IMR-90 (cell line): ENCODE measurements at regions not wholly inside any gene's neighbourhood (a gene's known extent, or its start where the extent isn't known, plus 50 kb on each side); places are given as distances from the start of the nearest gene placed in this dataset.

ENCODE experiments used
- ATAC-seq: fragments of 200-7000 bp; cut with Tn5 transposase; 2 replicates; pipeline ENCODE4 v1.9.1; 2020; ENCODE audit warnings: low read depth, mild to moderate bottlenecking, moderate library complexity
- BruUV-seq: library from RNA; stranded (reverse); fragments of 400-500 nt; replicated peaks from 2 replicates; lab custom pipeline; 2021; lab: Mats Ljungman, UMichigan
- CTCF ChIA-PET: fragments of 300-600 bp; formaldehyde crosslinking; extraction: SDS; loops from one replicate; lab custom pipeline; 2021; ENCODE audit warnings: antibody characterized with exemption; lab: Yijun Ruan, JAX
- POLR2A ChIA-PET: fragments of 300-600 bp; sonication (Branson Sonifier 250); formaldehyde crosslinking; loops from one replicate; lab custom pipeline; 2022; ENCODE audit warnings: antibody characterized with exemption; ENCODE audit not compliant: unreplicated experiment; lab: Charles Lee
- DNase-seq: peaks from one replicate; pipeline ENCODE4 v3.0.0; 2013
- H2AFZ ChIP-seq: replicated peaks from 2 replicates; pipeline ENCODE3; 2013; ENCODE audit warnings: low read length, mild to moderate bottlenecking; ENCODE audit not compliant: poor library complexity
- H2AK5ac ChIP-seq: 2 replicates; pipeline ENCODE4 v1.6.1; 2013; ENCODE audit warnings: low read depth, low read length, inconsistent platforms
- H2AK9ac ChIP-seq: replicated peaks from 2 replicates; pipeline ENCODE3; 2013; ENCODE audit warnings: mild to moderate bottlenecking, low read depth, low read length, moderate library complexity; ENCODE audit not compliant: poor library complexity
- H2BK120ac ChIP-seq: 2 replicates; pipeline ENCODE4 v1.6.1; 2013; ENCODE audit warnings: low read depth, low read length, inconsistent platforms
- H2BK15ac ChIP-seq: 3 replicates; pipeline ENCODE4 v1.6.1; 2013; ENCODE audit warnings: low read depth, low read length, inconsistent platforms
- H2BK20ac ChIP-seq: 2 replicates; pipeline ENCODE4 v1.6.1; 2013; ENCODE audit warnings: low read depth, mild to moderate bottlenecking, inconsistent platforms, low read length, moderate library complexity
- H2BK5ac ChIP-seq: 2 replicates; pipeline ENCODE4 v1.6.1; 2013; ENCODE audit warnings: mild to moderate bottlenecking, low read depth, low read length, inconsistent platforms; ENCODE audit not compliant: poor library complexity, severe bottlenecking
- H3K14ac ChIP-seq: replicated peaks from 2 replicates; pipeline ENCODE4 v1.6.1; 2013; ENCODE audit warnings: low read depth, low read length, inconsistent platforms
- H3K18ac ChIP-seq: 2 replicates; pipeline ENCODE4 v1.6.1; 2013; ENCODE audit warnings: low read depth, low read length, control low read depth
- H3K23ac ChIP-seq: 2 replicates; pipeline ENCODE4 v1.6.1; 2013; ENCODE audit warnings: low read depth, low read length, inconsistent platforms
- H3K27ac ChIP-seq: 2 replicates; pipeline ENCODE4 v1.5.1; 2013; ENCODE audit warnings: mild to moderate bottlenecking, control low read depth, low read length; ENCODE audit not compliant: insufficient read depth
- H3K27me3 ChIP-seq: 2 replicates; pipeline ENCODE4 v1.6.1; 2013; ENCODE audit warnings: low read length; ENCODE audit not compliant: control insufficient read depth, insufficient read depth
- H3K36me3 ChIP-seq: 2 replicates; pipeline ENCODE4 v1.6.1; 2013; ENCODE audit warnings: low read length, mixed read lengths; ENCODE audit not compliant: control insufficient read depth, insufficient read depth
- H3K4ac ChIP-seq: 2 replicates; pipeline ENCODE4 v1.6.1; 2013; ENCODE audit warnings: low read depth, low read length, inconsistent platforms
- H3K4me1 ChIP-seq: 2 replicates; pipeline ENCODE4 v1.6.1; 2013; ENCODE audit warnings: low read length, mixed read lengths; ENCODE audit not compliant: control insufficient read depth, insufficient read depth
- H3K4me2 ChIP-seq: 2 replicates; pipeline ENCODE4 v1.6.1; 2013; ENCODE audit warnings: low read depth, mild to moderate bottlenecking, control low read depth, low read length, moderate library complexity
- H3K4me3 ChIP-seq: 2 replicates; pipeline ENCODE4 v1.5.1; 2013; ENCODE audit warnings: low read depth, mild to moderate bottlenecking, control low read depth, low read length, moderate library complexity; ENCODE audit not compliant: insufficient read depth
- H3K56ac ChIP-seq: 2 replicates; pipeline ENCODE4 v1.6.1; 2013; ENCODE audit warnings: low read length, inconsistent platforms; ENCODE audit not compliant: insufficient read depth; ENCODE audit errors: extremely low read depth
- H3K79me1 ChIP-seq, 2 experiments: 2 replicates each; pipeline ENCODE4 v1.6.1; 2013; ENCODE audit warnings: low read length in 2 of 2, inconsistent platforms in 1 of 2, low read depth in 1 of 2
- H3K9ac ChIP-seq: 2 replicates; pipeline ENCODE4 v1.6.1; 2013; ENCODE audit warnings: low read depth, low read length, control low read depth
- H3K9me1 ChIP-seq: 2 replicates; pipeline ENCODE4 v1.6.1; 2013; ENCODE audit warnings: low read length, inconsistent platforms; ENCODE audit not compliant: insufficient read depth
- H3K9me3 ChIP-seq: 2 replicates; pipeline ENCODE4 v1.6.1; 2013; ENCODE audit warnings: low read length; ENCODE audit not compliant: control insufficient read depth, insufficient read depth
- H4K20me1 ChIP-seq: 2 replicates; pipeline ENCODE4 v1.6.1; 2013; ENCODE audit warnings: low read length, inconsistent platforms; ENCODE audit not compliant: insufficient read depth
- H4K5ac ChIP-seq: 2 replicates; pipeline ENCODE4 v1.6.1; 2013; ENCODE audit warnings: mild to moderate bottlenecking, low read depth, low read length, control low read depth
- H4K8ac ChIP-seq, 2 experiments: 2 replicates each; pipeline ENCODE4 v1.6.1; 2013; ENCODE audit warnings: low read depth in 2 of 2, low read length in 2 of 2, control low read depth in 1 of 2, inconsistent platforms in 1 of 2
- H4K91ac ChIP-seq: 2 replicates; pipeline ENCODE4 v1.6.1; 2013; ENCODE audit warnings: low read depth, low read length, inconsistent platforms; ENCODE audit not compliant: insufficient read depth
- BHLHE40 ChIP-seq: fragments of 150-350 bp; IDR thresholded peaks from 2 replicates; pipeline ENCODE4 v1.6.1; 2016; ENCODE audit warnings: mild to moderate bottlenecking, low read depth, low read length
- FOS ChIP-seq: fragments of 150-350 bp; IDR thresholded peaks from 2 replicates; pipeline ENCODE4 v1.6.1; 2016; ENCODE audit warnings: low read depth, low read length
- MXI1 ChIP-seq: IDR thresholded peaks from 2 replicates; pipeline ENCODE4 v1.6.1; 2012; ENCODE audit warnings: low read depth, mild to moderate bottlenecking, low read length, moderate library complexity, borderline replicate concordance
- RAD21 ChIP-seq: IDR thresholded peaks from 2 replicates; pipeline ENCODE4 v1.6.1; 2012; ENCODE audit warnings: low read length, improper control_type of control experiment
- SMC3 ChIP-seq: fragments of 150-350 bp; IDR thresholded peaks from 2 replicates; pipeline ENCODE4 v1.6.1; 2016; ENCODE audit warnings: low read depth, mild to moderate bottlenecking, antibody characterized with exemption, low read length, moderate library complexity
- WGBS, 2 experiments: methylation state at CpG; one replicate each; pipeline versions ENCODE4 v1.1.5 to v1.1.7; 2013; ENCODE audit warnings: missing lambda C conversion rate in 2 of 2; ENCODE audit not compliant: insufficient read length in 1 of 2; ENCODE audit errors: extremely low coverage in 2 of 2; 5-methylcytosine and 5-hydroxymethylcytosine counted together
- dilution Hi-C: fragments of 300-500 bp; cut with HindIII; formaldehyde crosslinking; loops from one replicate; pipeline ENCODE4 v1.14.3; 2018; ENCODE audit warnings: low sequenced_read_pairs; ENCODE audit not compliant: unreplicated experiment
- in situ Hi-C: fragments of 300-500 bp; cut with MboI; formaldehyde crosslinking; loops from 3 replicates; pipeline ENCODE4 v1.14.3; 2019; ENCODE audit warnings: low sequenced_read_pairs, inconsistent platforms, mixed read lengths
- intact Hi-C: fragments of 100-400 bp; cut with micrococcal nuclease; formaldehyde crosslinking; loops from 2 replicates; pipeline ENCODE4 v1.10.0; 2022

- POLR2A ChIA-PET: no interaction called here
- Histone ChIP-seq H3K56ac (no peak overlapping the region), H3K4ac (no peak overlapping the region), H4K5ac (no peak overlapping the region), H2AFZ (no peak overlapping the region), H3K14ac (no peak overlapping the region), H4K20me1 (no peaks in the 10 kb centered on the region), H3K36me3 (no peaks in the 10 kb centered on the region), H2AK9ac (no peak overlapping the region), H3K4me2 (no peak overlapping the region), H3K9me3 (no peaks in the 10 kb centered on the region), H3K27ac (no peak overlapping the region), H4K8ac (no peak overlapping the region), H4K91ac (no peak overlapping the region), H3K9ac (no peak overlapping the region), H2BK20ac (no peak overlapping the region), H3K23ac (no peak overlapping the region), H3K79me1 (no peaks in the 10 kb centered on the region), H3K27me3 (no peaks in the 10 kb centered on the region), H2BK120ac (no peak overlapping the region), H3K18ac (no peak overlapping the region), H3K4me3 (no peak overlapping the region), H3K4me1 (no peaks in the 10 kb centered on the region), H2BK15ac (no peak overlapping the region), H2AK5ac (no peak overlapping the region), H3K9me1 (no peaks in the 10 kb centered on the region), H2BK5ac (no peak overlapping the region)
- no peak for ATAC-seq
- TF ChIP-seq FOS (no peak), MXI1 (no peak), BHLHE40 (no peak), RAD21 (no peak), SMC3 (no peak)
- in situ Hi-C loops (no loop called here), dilution Hi-C loops (no loop called here), intact Hi-C loops (no loop called here)
- WGBS, 2 experiments: 77% methylated on average over 6 of the region's 27 CpGs; no CpG with 5 or more reads in 1 of the 2 experiments
- CTCF ChIA-PET: no interaction called here
- BruUV-seq: no TSS peak
- DNase-seq: no peak
Measured at GRCh38 chr2:147506889-147507288, 337.9 kb upstream of the ACVR2A start.
